ENCODE measurements at regions not wholly inside any gene's neighbourhood (a gene's known extent, or its start where the extent isn't known, plus 50 kb on each side); places are given as distances from the start of the nearest gene placed in this dataset.

GRCh38 chr10:83734278-83734677 is 405.0 kb upstream of the GHITM start:
- no peak for DNase-seq
- Histone ChIP-seq H3K4me1 (no peaks in the 10 kb centered on the region), H3K9me3 (no peaks in the 10 kb centered on the region), H3K27me3 (no peaks in the 10 kb centered on the region), H3K4me3 (ENCODE audit: low read depth, low read length) (no peak overlapping the region), H3K36me3 (no peaks in the 10 kb centered on the region)
- TF ChIP-seq, protein P1, sequence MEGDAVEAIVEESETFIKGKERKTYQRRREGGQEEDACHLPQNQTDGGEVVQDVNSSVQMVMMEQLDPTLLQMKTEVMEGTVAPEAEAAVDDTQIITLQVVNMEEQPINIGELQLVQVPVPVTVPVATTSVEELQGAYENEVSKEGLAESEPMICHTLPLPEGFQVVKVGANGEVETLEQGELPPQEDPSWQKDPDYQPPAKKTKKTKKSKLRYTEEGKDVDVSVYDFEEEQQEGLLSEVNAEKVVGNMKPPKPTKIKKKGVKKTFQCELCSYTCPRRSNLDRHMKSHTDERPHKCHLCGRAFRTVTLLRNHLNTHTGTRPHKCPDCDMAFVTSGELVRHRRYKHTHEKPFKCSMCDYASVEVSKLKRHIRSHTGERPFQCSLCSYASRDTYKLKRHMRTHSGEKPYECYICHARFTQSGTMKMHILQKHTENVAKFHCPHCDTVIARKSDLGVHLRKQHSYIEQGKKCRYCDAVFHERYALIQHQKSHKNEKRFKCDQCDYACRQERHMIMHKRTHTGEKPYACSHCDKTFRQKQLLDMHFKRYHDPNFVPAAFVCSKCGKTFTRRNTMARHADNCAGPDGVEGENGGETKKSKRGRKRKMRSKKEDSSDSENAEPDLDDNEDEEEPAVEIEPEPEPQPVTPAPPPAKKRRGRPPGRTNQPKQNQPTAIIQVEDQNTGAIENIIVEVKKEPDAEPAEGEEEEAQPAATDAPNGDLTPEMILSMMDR (IDR thresholded peaks at IDR 0.05; ENCODE audit: low read depth, low read length) = no peak

DNA sequence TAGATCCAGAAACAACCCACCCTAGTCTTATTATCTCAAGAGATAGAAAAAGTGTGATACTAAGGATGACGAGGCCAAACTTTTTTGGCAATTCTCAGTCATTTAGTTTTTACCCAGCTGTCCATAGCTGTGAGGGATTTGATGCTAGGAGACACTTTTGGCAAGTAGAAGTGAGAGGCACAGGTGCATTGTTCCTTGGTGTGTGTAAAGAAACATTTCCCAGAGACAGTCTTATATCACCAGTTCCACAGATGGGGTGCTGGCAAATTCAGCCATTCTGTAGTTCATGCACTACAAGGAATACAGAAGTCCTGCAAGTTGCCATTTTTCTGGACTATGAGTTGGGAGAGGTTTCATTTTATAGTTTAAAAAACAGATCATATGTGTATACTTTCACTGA is 403.3 kb upstream of the GHITM start:
- no peak for DNase-seq
- no peak overlapping the region for H3K4me3 ChIP-seq (ENCODE audit: low read depth, low read length)
- TF ChIP-seq, protein P1 (IDR thresholded peaks at IDR 0.05; ENCODE audit: low read depth, low read length) = no peak

DNA sequence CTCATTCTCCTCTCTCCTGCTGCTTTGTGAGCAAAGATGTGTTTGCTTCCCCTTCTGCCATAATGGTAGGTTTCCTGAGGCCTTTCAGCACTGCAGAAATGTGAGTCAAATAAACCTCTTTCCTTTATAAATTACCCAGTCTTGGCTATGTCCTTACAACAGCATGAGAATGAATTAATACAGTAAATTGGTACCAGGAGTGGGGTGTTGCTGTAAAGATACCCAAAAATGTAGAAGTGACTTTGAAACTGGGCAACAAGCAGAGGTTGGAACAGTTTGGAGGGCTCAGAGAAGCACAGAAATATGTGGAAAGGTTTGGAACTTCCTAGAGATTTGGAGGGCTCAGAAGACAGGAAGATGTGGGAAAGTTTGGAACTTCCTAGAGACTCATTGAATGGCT is 388.7 kb upstream of the GHITM start:
- Histone ChIP-seq H3K4me1 (no peaks in the 10 kb centered on the region), H3K9me3 (no peaks in the 10 kb centered on the region), H3K36me3 (no peaks in the 10 kb centered on the region), H3K27me3 (no peaks in the 10 kb centered on the region), H3K4me3 (ENCODE audit: low read depth, low read length) (no peak overlapping the region)
- no peak for DNase-seq
- TF ChIP-seq, protein P1 (IDR thresholded peaks at IDR 0.05; ENCODE audit: low read depth, low read length) = no peak

More for the DNA sequence above, 403.3 kb upstream of the GHITM start:
- Histone ChIP-seq H3K27me3 (no peaks in the 10 kb centered on the region), H3K36me3 (no peaks in the 10 kb centered on the region), H3K9me3 (no peaks in the 10 kb centered on the region; the same call in 1 of the 2 replicates), H3K4me1 (no peaks in the 10 kb centered on the region)

- TF ChIP-seq, protein P1 (IDR thresholded peaks at IDR 0.05; ENCODE audit: low read depth, low read length) = no peak
These were observed 385.8 kb upstream of the GHITM start for GRCh38 chr10:83753490-83753889.

DNA sequence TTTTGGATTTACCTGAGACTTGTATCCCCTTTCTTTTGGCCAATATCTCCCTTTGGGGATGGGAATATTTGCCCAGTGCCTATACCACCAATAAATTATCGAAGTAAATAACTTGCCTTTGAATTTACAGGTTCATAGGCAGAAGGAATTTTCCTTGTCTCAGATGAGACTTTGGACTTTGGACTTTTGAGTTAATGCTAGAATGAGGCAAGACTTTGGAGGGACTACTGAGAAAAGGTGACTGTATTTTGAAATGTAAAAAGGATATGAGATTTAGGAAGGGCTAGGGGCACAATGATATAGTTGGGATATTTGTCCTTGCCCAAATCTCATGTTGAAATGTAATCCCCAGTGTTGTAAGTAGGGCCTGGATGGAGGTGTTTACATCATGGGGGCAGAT is 384.5 kb upstream of the GHITM start:
- no peak overlapping the region for H3K4me3 ChIP-seq (ENCODE audit: low read depth, low read length)

More at GRCh38 chr10:83753490-83753889, 385.8 kb upstream of the GHITM start:
- H3K36me3 ChIP-seq = no peaks in the 10 kb centered on the region
- H3K4me1 ChIP-seq = no peaks in the 10 kb centered on the region
- H3K27me3 ChIP-seq = no peaks in the 10 kb centered on the region
- no peaks in the 10 kb centered on the region for H3K9me3 ChIP-seq
- no peak overlapping the region for H3K4me3 ChIP-seq (ENCODE audit: low read depth, low read length)
- DNase-seq = no peak

GRCh38 chr10:83760142-83760541 is 379.2 kb upstream of the GHITM start:
- DNase-seq = no peak
- no peak overlapping the region for H3K4me3 ChIP-seq (ENCODE audit: low read depth, low read length)
- TF ChIP-seq, protein P1 (IDR thresholded peaks at IDR 0.05; ENCODE audit: low read depth, low read length) = no peak
- no peaks in the 10 kb centered on the region for H3K27me3 ChIP-seq
- no peaks in the 10 kb centered on the region for H3K9me3 ChIP-seq
- H3K4me1 ChIP-seq = no peaks in the 10 kb centered on the region
- no peaks in the 10 kb centered on the region for H3K36me3 ChIP-seq

More for the DNA sequence above, 384.5 kb upstream of the GHITM start:
- H3K4me1 ChIP-seq = no peaks in the 10 kb centered on the region
- no peaks in the 10 kb centered on the region for H3K36me3 ChIP-seq
- H3K27me3 ChIP-seq = no peaks in the 10 kb centered on the region
- no peaks in the 10 kb centered on the region for H3K9me3 ChIP-seq
- TF ChIP-seq, protein P1 (IDR thresholded peaks at IDR 0.05; ENCODE audit: low read depth, low read length) = no peak
- DNase-seq = no peak

Measured in BE2C (cell line).